ENCODE measurements at regions not wholly inside any gene's neighbourhood (a gene's known extent, or its start where the extent isn't known, plus 50 kb on each side); places are given as distances from the start of the nearest gene placed in this dataset.
"Not testable (repeated sequence)": the region's sequence is repeated elsewhere in the genome, so short reads cannot be mapped to it uniquely, and the experiment has no call there.

DNA sequence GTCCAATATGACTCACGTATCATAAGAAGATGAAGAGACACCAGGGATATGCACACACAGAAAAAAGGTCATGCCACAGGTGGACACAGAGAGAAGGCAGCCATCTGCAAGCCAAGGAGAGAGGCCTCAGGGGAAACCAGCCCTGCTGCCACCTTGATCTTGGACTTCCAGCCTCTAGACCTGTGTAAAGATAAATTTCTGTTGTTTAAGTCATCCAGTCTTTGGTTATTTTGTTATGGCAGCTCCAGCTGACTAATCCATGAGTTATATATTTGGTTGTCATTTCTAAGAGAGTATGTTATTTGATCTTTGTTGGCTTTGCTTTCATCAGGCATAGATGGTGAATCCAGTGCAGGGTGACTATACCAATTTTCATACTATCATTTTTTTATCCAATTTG is 130.2 kb upstream of the DAP start:
- Histone ChIP-seq H3K4me3 (no peak overlapping the region), H3K36me3 (ENCODE audit: low read depth, missing control alignments) (no peaks in the 10 kb centered on the region), H3K27ac (no peak overlapping the region), H3K27me3 (no peaks in the 10 kb centered on the region), H3K4me1 (no peaks in the 10 kb centered on the region), H3K9me3 (no peaks in the 10 kb centered on the region)
- 77 to 79% methylated on average over 1 of the region's 1 CpG for WGBS, 2 donors
- TF ChIP-seq POLR2A (IDR thresholded peaks at IDR 0.05): no peak
- TF ChIP-seq, protein P1, sequence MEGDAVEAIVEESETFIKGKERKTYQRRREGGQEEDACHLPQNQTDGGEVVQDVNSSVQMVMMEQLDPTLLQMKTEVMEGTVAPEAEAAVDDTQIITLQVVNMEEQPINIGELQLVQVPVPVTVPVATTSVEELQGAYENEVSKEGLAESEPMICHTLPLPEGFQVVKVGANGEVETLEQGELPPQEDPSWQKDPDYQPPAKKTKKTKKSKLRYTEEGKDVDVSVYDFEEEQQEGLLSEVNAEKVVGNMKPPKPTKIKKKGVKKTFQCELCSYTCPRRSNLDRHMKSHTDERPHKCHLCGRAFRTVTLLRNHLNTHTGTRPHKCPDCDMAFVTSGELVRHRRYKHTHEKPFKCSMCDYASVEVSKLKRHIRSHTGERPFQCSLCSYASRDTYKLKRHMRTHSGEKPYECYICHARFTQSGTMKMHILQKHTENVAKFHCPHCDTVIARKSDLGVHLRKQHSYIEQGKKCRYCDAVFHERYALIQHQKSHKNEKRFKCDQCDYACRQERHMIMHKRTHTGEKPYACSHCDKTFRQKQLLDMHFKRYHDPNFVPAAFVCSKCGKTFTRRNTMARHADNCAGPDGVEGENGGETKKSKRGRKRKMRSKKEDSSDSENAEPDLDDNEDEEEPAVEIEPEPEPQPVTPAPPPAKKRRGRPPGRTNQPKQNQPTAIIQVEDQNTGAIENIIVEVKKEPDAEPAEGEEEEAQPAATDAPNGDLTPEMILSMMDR (IDR thresholded peaks at IDR 0.05): no peak
- DNase-seq: no peak
- intact Hi-C loops (cut with DNase I; ENCODE audit: low total_unique reads): no loop called here

DNA sequence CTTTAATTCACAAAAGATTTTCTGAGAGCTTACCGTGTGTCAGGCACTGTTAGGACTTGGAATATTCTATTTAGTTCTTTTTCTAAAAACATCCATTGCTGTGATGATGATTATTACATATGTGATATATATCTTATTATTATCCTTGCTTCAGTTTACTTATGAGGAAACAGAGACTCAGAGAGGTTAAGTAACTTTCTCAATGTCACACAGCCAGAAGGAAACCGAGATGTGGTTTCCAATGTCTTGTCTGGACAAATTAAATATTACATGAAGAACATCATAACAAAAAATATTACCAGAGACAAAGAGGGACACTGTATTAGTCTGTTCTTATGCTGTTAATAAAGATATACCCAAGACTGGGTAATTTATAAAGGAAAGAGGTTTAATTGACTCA is 125.5 kb upstream of the DAP start:
- Histone ChIP-seq H3K27me3 (no peaks in the 10 kb centered on the region), H3K4me3 (no peak overlapping the region), H3K9me3 (no peaks in the 10 kb centered on the region), H3K36me3 (ENCODE audit: low read depth, missing control alignments) (no peaks in the 10 kb centered on the region), H3K4me1 (no peaks in the 10 kb centered on the region), H3K27ac (no peak overlapping the region)
- no peak for DNase-seq
- TF ChIP-seq POLR2A (IDR thresholded peaks at IDR 0.05): no peak
- TF ChIP-seq, protein P1 (IDR thresholded peaks at IDR 0.05): no peak
- intact Hi-C loops (cut with DNase I; ENCODE audit: low total_unique reads): no loop called here
- WGBS, 2 donors: 85 to 93% methylated on average over 2 of the region's 2 CpGs

DNA sequence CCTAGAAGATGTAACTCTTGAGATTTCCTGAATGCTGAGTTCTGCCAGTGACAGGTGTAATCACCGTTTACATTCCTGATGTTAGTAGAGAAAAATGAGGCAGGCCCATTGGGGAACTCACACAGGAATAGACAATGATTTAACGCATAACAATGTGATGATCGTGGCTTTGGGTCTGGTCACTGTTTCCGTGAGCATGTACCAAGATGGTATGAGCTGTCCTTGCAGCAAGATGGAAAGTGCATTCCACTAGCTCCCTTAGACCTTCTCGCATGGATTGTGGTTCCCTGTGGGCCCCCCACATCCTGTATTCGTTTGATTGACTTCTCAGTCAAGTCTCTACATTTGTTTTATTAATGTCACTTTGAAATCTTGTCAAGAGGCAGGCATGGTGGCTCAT is 124.0 kb upstream of the DAP start:
- Histone ChIP-seq H3K9me3 (no peaks in the 10 kb centered on the region), H3K4me1 (no peaks in the 10 kb centered on the region), H3K36me3 (ENCODE audit: low read depth, missing control alignments) (no peaks in the 10 kb centered on the region), H3K27ac (no peak overlapping the region), H3K4me3 (no peak overlapping the region), H3K27me3 (no peaks in the 10 kb centered on the region)
- TF ChIP-seq, protein P1 (IDR thresholded peaks at IDR 0.05): no peak
- TF ChIP-seq POLR2A (IDR thresholded peaks at IDR 0.05): no peak
- no peak for DNase-seq
- intact Hi-C loops (cut with DNase I; ENCODE audit: low total_unique reads): no loop called here
- WGBS, 2 donors: 86 to 87% methylated on average over 6 of the region's 6 CpGs

DNA sequence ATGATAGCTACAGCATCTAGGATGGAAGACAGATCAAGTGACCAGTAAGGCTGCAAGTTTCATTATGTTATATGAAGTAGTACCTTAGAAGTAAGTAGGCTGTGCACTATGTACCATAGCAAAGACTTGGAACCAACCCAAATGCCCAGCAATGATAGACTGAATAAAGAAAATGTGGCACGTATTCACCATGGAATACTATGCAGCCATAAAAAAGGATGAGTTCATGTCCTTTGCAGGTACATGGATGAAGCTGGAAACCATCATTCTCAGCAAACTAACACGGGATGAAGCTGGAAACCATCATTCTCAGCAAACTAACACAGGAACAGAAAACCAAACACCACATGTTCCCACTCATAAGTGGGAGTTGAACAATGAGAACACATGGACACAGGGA is 122.9 kb upstream of the DAP start:
- H3K4me3 ChIP-seq; H3K27ac ChIP-seq; H3K4me1 ChIP-seq; H3K27me3 ChIP-seq; DNase-seq; intact Hi-C loops (cut with DNase I; ENCODE audit: low total_unique reads); H3K36me3 ChIP-seq (ENCODE audit: low read depth, missing control alignments); H3K9me3 ChIP-seq: not testable (repeated sequence)
- 66 to 84% methylated on average over 2 of the region's 2 CpGs for WGBS, 2 donors

DNA sequence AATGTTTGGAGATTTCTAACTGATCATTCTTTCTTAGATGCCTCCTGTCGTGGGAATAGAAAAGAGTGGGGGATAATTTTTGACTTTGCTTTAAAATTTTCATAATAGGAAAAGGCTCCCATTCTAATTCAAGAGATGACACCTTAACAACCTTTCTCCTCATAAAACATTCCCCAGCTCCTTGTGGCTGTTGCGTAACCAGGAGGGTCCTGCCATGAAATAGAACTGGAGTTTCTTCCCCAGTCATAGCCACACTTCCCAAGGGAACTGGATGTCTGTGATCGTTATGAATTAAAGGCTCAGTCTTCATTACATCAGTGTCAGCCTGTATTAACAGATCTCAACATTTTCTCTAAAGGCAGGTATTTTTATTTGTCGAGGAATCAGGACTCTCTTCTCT is 119.9 kb upstream of the DAP start:
- Histone ChIP-seq H3K4me3 (no peak overlapping the region), H3K36me3 (ENCODE audit: low read depth, missing control alignments) (no peaks in the 10 kb centered on the region), H3K9me3 (no peaks in the 10 kb centered on the region), H3K27ac (no peak overlapping the region), H3K27me3 (no peaks in the 10 kb centered on the region), H3K4me1 (no peaks in the 10 kb centered on the region)
- 70 to 77% methylated on average over 4 of the region's 4 CpGs for WGBS, 2 donors
- no peak for DNase-seq
- no peak for TF ChIP-seq POLR2A (IDR thresholded peaks at IDR 0.05)
- TF ChIP-seq, protein P1 (IDR thresholded peaks at IDR 0.05): no peak
- intact Hi-C loops (cut with DNase I; ENCODE audit: low total_unique reads): no loop called here

DNA sequence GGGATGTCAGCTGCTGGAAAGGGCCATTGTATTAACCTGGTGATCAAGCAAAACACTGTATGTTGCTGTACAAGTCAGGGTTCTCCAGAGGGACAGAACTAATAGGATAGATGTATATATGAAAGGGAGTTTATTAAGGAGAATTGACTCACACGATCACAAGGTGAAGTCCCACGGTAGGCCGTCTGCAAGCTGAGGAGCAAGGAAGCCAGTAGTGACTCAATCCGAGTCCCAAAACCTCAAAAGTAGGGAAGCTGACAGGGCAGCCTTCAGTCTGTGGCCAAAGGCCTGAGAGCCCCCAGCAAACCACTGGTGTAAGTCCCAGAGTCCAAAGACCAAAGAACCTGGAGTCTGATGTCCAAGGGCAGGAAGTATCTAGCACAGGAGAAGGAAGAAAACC is 116.0 kb upstream of the DAP start:
- H3K27me3 ChIP-seq; DNase-seq; H3K4me1 ChIP-seq; H3K9me3 ChIP-seq; H3K4me3 ChIP-seq; intact Hi-C loops (cut with DNase I; ENCODE audit: low total_unique reads); H3K36me3 ChIP-seq (ENCODE audit: low read depth, missing control alignments); H3K27ac ChIP-seq: not testable (repeated sequence)
- 78 to 89% methylated on average over 4 of the region's 4 CpGs for WGBS, 2 donors
